ENCODE measurements at regions not wholly inside any gene's neighbourhood (a gene's known extent, or its start where the extent isn't known, plus 50 kb on each side); places are given as distances from the start of the nearest gene placed in this dataset.
A peak's percentile ranks its signal among the peaks of the same experiment; 100 is the strongest.

- DNase-seq (no peak), ATAC-seq (replicated peaks in 1 of 4) (no peak)
- peaks cover 23 to 68% of the 10 kb centered on the region in 2 experiments for H3K27me3 ChIP-seq (replicated peaks in 1 of 2; ENCODE audit: control insufficient read depth in 2 of 2, extremely low read depth in 1 of 2, insufficient read depth in 2 of 2, low read length in 1 of 2)
- H3K4me1 ChIP-seq (ENCODE audit: control insufficient read depth in 1 of 2, extremely low read depth in 1 of 2, insufficient read depth in 2 of 2, low read length in 2 of 2), result no peaks in the 10 kb centered on the region
- H3K9me3 ChIP-seq, result no peaks in the 10 kb centered on the region
- H3K4me3 Mint-ChIP-seq, result no peak overlapping the region
- no peaks in the 10 kb centered on the region for H3K4me1 Mint-ChIP-seq
- WGBS (ENCODE audit: insufficient coverage), result 10% methylated on average over 2 of the region's 5 CpGs
- H3K36me3 Mint-ChIP-seq, result no peaks in the 10 kb centered on the region
- CTCF ChIA-PET, result no interaction called here
- H3K27ac Mint-ChIP-seq, result no peak overlapping the region
- peaks cover 90 to 94% of the 10 kb centered on the region in 2 donors for H3K27me3 Mint-ChIP-seq
- H3K9me3 Mint-ChIP-seq, result peaks cover 3 to 16% (median 5%) of the 10 kb centered on the region in 3 donors
- no peak overlapping the region for H3K4me3 ChIP-seq (ENCODE audit: control insufficient read depth in 1 of 2, extremely low read depth in 1 of 2, low read length in 1 of 2)
- POLR2A ChIA-PET, result no interaction called here
- no peaks in the 10 kb centered on the region for H3K36me3 ChIP-seq (ENCODE audit: control insufficient read depth in 2 of 2, extremely low read depth in 1 of 2, insufficient read depth in 1 of 2, low read length in 1 of 2)
- no peak overlapping the region for H3K27ac ChIP-seq (ENCODE audit: low read length)
Measured at GRCh38 chr6:28766426-28766825, 157.4 kb downstream of the TRIM27 start.

GRCh38 chr6:28767133-28767532 is 156.7 kb downstream of the TRIM27 start:
- POLR2A ChIA-PET, result no interaction called here
- Histone ChIP-seq H3K36me3 (ENCODE audit: control insufficient read depth in 2 of 2, extremely low read depth in 1 of 2, insufficient read depth in 1 of 2, low read length in 1 of 2) (no peaks in the 10 kb centered on the region), H3K9me3 (no peaks in the 10 kb centered on the region), H3K27ac (ENCODE audit: low read length) (no peak overlapping the region), H3K27me3 (replicated peaks in 1 of 2; ENCODE audit: control insufficient read depth in 2 of 2, extremely low read depth in 1 of 2, insufficient read depth in 2 of 2, low read length in 1 of 2) (peaks cover 24 to 75% of the 10 kb centered on the region in 2 experiments), H3K4me1 (ENCODE audit: control insufficient read depth in 1 of 2, extremely low read depth in 1 of 2, insufficient read depth in 2 of 2, low read length in 2 of 2) (no peaks in the 10 kb centered on the region), H3K4me3 (ENCODE audit: control insufficient read depth in 1 of 2, extremely low read depth in 1 of 2, low read length in 1 of 2) (no peak overlapping the region)
- CTCF ChIA-PET, result no interaction called here
- Mint-ChIP-seq H3K9me3 (peaks cover 3 to 16% (median 5%) of the 10 kb centered on the region in 3 donors), H3K36me3 (no peaks in the 10 kb centered on the region), H3K27me3 (peaks cover 92 to 96% of the 10 kb centered on the region in 2 donors), H3K27ac (no peak overlapping the region), H3K4me1 (no peaks in the 10 kb centered on the region), H3K4me3 (no peak overlapping the region)
- no peak for DNase-seq
- WGBS (ENCODE audit: insufficient coverage), result 20% methylated on average over 1 of the region's 4 CpGs
- no peak for ATAC-seq (replicated peaks in 1 of 4)

- Histone ChIP-seq H3K27ac (ENCODE audit: low read length) (no peak overlapping the region), H3K9me3 (no peaks in the 10 kb centered on the region), H3K4me1 (ENCODE audit: control insufficient read depth in 1 of 2, extremely low read depth in 1 of 2, insufficient read depth in 2 of 2, low read length in 2 of 2) (no peaks in the 10 kb centered on the region), H3K36me3 (ENCODE audit: control insufficient read depth in 2 of 2, extremely low read depth in 1 of 2, insufficient read depth in 1 of 2, low read length in 1 of 2) (no peaks in the 10 kb centered on the region), H3K27me3 (replicated peaks in 1 of 2; ENCODE audit: control insufficient read depth in 2 of 2, extremely low read depth in 1 of 2, insufficient read depth in 2 of 2, low read length in 1 of 2) (peaks cover 27 to 78% of the 10 kb centered on the region in 2 experiments), H3K4me3 (ENCODE audit: control insufficient read depth in 1 of 2, extremely low read depth in 1 of 2, low read length in 1 of 2) (no peak overlapping the region)
- H3K27me3 Mint-ChIP-seq, result peaks cover 93 to 98% of the 10 kb centered on the region in 2 donors
- H3K9me3 Mint-ChIP-seq, result peaks cover 3 to 16% (median 5%) of the 10 kb centered on the region in 3 donors
- no peak overlapping the region for H3K27ac Mint-ChIP-seq
- ChIA-PET POLR2A (no interaction called here), CTCF (no interaction called here)
- WGBS (ENCODE audit: insufficient coverage), result 34% methylated on average over 3 of the region's 5 CpGs
- DNase-seq, result no peak
- H3K4me1 Mint-ChIP-seq, result peaks cover 0 to under 1% (median 0%) of the 10 kb centered on the region in 3 donors
- no peak for ATAC-seq (replicated peaks in 1 of 4)
- no peak overlapping the region for H3K4me3 Mint-ChIP-seq
- no peaks in the 10 kb centered on the region for H3K36me3 Mint-ChIP-seq
Measured at GRCh38 chr6:28767691-28768090, 156.1 kb downstream of the TRIM27 start.

- ATAC-seq (replicated peaks in 1 of 4), result no peak
- Histone ChIP-seq H3K9me3 (no peaks in the 10 kb centered on the region), H3K27me3 (replicated peaks in 1 of 2; ENCODE audit: control insufficient read depth in 2 of 2, extremely low read depth in 1 of 2, insufficient read depth in 2 of 2, low read length in 1 of 2) (peaks cover 30 to 79% of the 10 kb centered on the region in 2 experiments), H3K27ac (ENCODE audit: low read length) (no peak overlapping the region), H3K4me1 (ENCODE audit: control insufficient read depth in 1 of 2, extremely low read depth in 1 of 2, insufficient read depth in 2 of 2, low read length in 2 of 2) (peaks cover 0 to 6% of the 10 kb centered on the region in 2 experiments), H3K36me3 (ENCODE audit: control insufficient read depth in 2 of 2, extremely low read depth in 1 of 2, insufficient read depth in 1 of 2, low read length in 1 of 2) (no peaks in the 10 kb centered on the region), H3K4me3 (ENCODE audit: control insufficient read depth in 1 of 2, extremely low read depth in 1 of 2, low read length in 1 of 2) (no peak overlapping the region)
- WGBS (ENCODE audit: insufficient coverage), result 42% methylated on average over 7 of the region's 12 CpGs
- ChIA-PET CTCF (no interaction called here), POLR2A (no interaction called here)
- no peaks in the 10 kb centered on the region for H3K36me3 Mint-ChIP-seq
- H3K27me3 Mint-ChIP-seq, result peaks cover 93 to 98% of the 10 kb centered on the region in 2 donors
- H3K9me3 Mint-ChIP-seq, result peaks cover 5 to 16% (median 6%) of the 10 kb centered on the region in 3 donors
- H3K4me1 Mint-ChIP-seq, result peaks cover 4 to 5% (median 5%) of the 10 kb centered on the region in 3 donors
- no peak overlapping the region for H3K4me3 Mint-ChIP-seq
- no peak overlapping the region for H3K27ac Mint-ChIP-seq
- DNase-seq, result no peak
Measured at GRCh38 chr6:28768187-28768913, 155.4 kb downstream of the TRIM27 start.

GRCh38 chr6:28769626-28770402 is 154.0 kb downstream of the TRIM27 start:
- H3K27ac ChIP-seq (ENCODE audit: low read length), result no peak overlapping the region
- 25% methylated on average over 14 of the region's 20 CpGs for WGBS (ENCODE audit: insufficient coverage)
- H3K36me3 ChIP-seq (ENCODE audit: control insufficient read depth in 2 of 2, extremely low read depth in 1 of 2, insufficient read depth in 1 of 2, low read length in 1 of 2), result no peaks in the 10 kb centered on the region
- H3K4me1 ChIP-seq (ENCODE audit: control insufficient read depth in 1 of 2, extremely low read depth in 1 of 2, insufficient read depth in 2 of 2, low read length in 2 of 2), result peaks cover 0 to 8% of the 10 kb centered on the region in 2 experiments
- H3K9me3 ChIP-seq, result no peaks in the 10 kb centered on the region
- ATAC-seq (replicated peaks in 1 of 4), result no peak
- Mint-ChIP-seq H3K4me3 (no peak overlapping the region), H3K4me1 (peaks cover 4 to 5% (median 5%) of the 10 kb centered on the region in 3 donors), H3K27ac (peak overlapping the region in 1 of 2 donors; percentile 62), H3K27me3 (peaks cover 94 to 99% of the 10 kb centered on the region in 2 donors), H3K36me3 (peaks cover 3% of the 10 kb centered on the region), H3K9me3 (peaks cover 5 to 17% (median 6%) of the 10 kb centered on the region in 3 donors)
- H3K4me3 ChIP-seq (ENCODE audit: control insufficient read depth in 1 of 2, extremely low read depth in 1 of 2, low read length in 1 of 2), result no peak overlapping the region
- CTCF ChIA-PET, result interaction anchor here in 1 of 2 donors (0.5 kb wide), 1 partner anchor 218 kb away, joined by 8 read pairs; no protein-coding TSS in a partner anchor
- no peak for DNase-seq
- H3K27me3 ChIP-seq (replicated peaks in 1 of 2; ENCODE audit: control insufficient read depth in 2 of 2, extremely low read depth in 1 of 2, insufficient read depth in 2 of 2, low read length in 1 of 2), result peaks cover 38 to 83% of the 10 kb centered on the region in 2 experiments
- POLR2A ChIA-PET, result interaction anchor here in 1 of 2 donors (0.6 kb wide), 1 partner anchor 246 kb away, joined by 5 read pairs; no protein-coding TSS in a partner anchor

GRCh38 chr6:28770732-28771131 is 153.1 kb downstream of the TRIM27 start:
- Mint-ChIP-seq H3K9me3 (peaks cover 4 to 15% (median 5%) of the 10 kb centered on the region in 3 donors), H3K36me3 (peaks cover 3% of the 10 kb centered on the region), H3K4me1 (peaks cover 5 to 7% (median 5%) of the 10 kb centered on the region in 3 donors), H3K4me3 (no peak overlapping the region), H3K27me3 (peaks cover 91 to 99% of the 10 kb centered on the region in 2 donors), H3K27ac (no peak overlapping the region)
- Histone ChIP-seq H3K4me1 (ENCODE audit: control insufficient read depth in 1 of 2, extremely low read depth in 1 of 2, insufficient read depth in 2 of 2, low read length in 2 of 2) (peaks cover 0 to 8% of the 10 kb centered on the region in 2 experiments), H3K4me3 (ENCODE audit: control insufficient read depth in 1 of 2, extremely low read depth in 1 of 2, low read length in 1 of 2) (no peak overlapping the region), H3K9me3 (no peaks in the 10 kb centered on the region), H3K36me3 (ENCODE audit: control insufficient read depth in 2 of 2, extremely low read depth in 1 of 2, insufficient read depth in 1 of 2, low read length in 1 of 2) (no peaks in the 10 kb centered on the region), H3K27me3 (replicated peaks in 1 of 2; ENCODE audit: control insufficient read depth in 2 of 2, extremely low read depth in 1 of 2, insufficient read depth in 2 of 2, low read length in 1 of 2) (peaks cover 42 to 83% of the 10 kb centered on the region in 2 experiments), H3K27ac (ENCODE audit: low read length) (no peak overlapping the region)
- POLR2A ChIA-PET, result no interaction called here
- no peak for ATAC-seq (replicated peaks in 1 of 4)
- 29% methylated on average over 6 of the region's 14 CpGs for WGBS (ENCODE audit: insufficient coverage)
- no peak for DNase-seq
- CTCF ChIA-PET, result no interaction called here

All from T-cell (primary cell).